Testis (tissue), 2 donors: ENCODE measurements at regions not wholly inside any gene's neighbourhood (a gene's known extent, or its start where the extent isn't known, plus 50 kb on each side); places are given as distances from the start of the nearest gene placed in this dataset.

Experiments used
- DNase-seq: peaks from one replicate; pipeline ENCODE4 v3.0.0-alpha.2; 2019
- H3K27ac ChIP-seq, 2 donors: fragments of 200-600 bp; sonication (generic); one replicate each; pipeline ENCODE4 v1.5.1; 2019
- H3K27me3 ChIP-seq: fragments of 200-600 bp; sonication (generic); one replicate; pipeline ENCODE4 v1.5.1; 2019
- H3K36me3 ChIP-seq: fragments of 200-600 bp; sonication (generic); one replicate; pipeline ENCODE4 v1.5.1; 2017; ENCODE audit warnings: low read depth; ENCODE audit errors: missing control alignments
- H3K4me1 ChIP-seq: fragments of 200-600 bp; sonication (generic); one replicate; pipeline ENCODE4 v1.5.1; 2019
- H3K4me3 ChIP-seq, 2 donors: fragments of 200-600 bp; sonication (generic); one replicate each; pipeline ENCODE4 v1.5.1; 2017 to 2019
- H3K9me3 ChIP-seq: fragments of 200-600 bp; sonication (generic); one replicate; pipeline ENCODE4 v1.5.1; 2017
- CTCF ChIP-seq, 3 experiments: fragments of 450-650 bp in 2 of 3; fragments of 200-600 bp in 1 of 3; sonication (generic) in 1 of 3; IDR thresholded peaks; one replicate each; pipeline ENCODE4 v1.5.1; 2016 to 2019; ENCODE audit warnings: antibody characterized with exemption in 3 of 3, mild to moderate bottlenecking in 2 of 3, moderate library complexity in 1 of 3
- POLR2A ChIP-seq: fragments of 450-650 bp; IDR thresholded peaks from one replicate; pipeline ENCODE4 v1.6.1; 2017; ENCODE audit warnings: antibody characterized with exemption, mild to moderate bottlenecking, moderate library complexity
- WGBS, 2 donors: methylation state at CpG; one replicate each; pipeline ENCODE4 v1.1.5; 2018; 5-methylcytosine and 5-hydroxymethylcytosine counted together
- intact Hi-C: fragments of 100-400 bp; cut with DNase I; formaldehyde crosslinking; loops from one replicate; pipeline ENCODE4 v1.15.1; 2023; ENCODE audit warnings: low total_unique reads

DNA sequence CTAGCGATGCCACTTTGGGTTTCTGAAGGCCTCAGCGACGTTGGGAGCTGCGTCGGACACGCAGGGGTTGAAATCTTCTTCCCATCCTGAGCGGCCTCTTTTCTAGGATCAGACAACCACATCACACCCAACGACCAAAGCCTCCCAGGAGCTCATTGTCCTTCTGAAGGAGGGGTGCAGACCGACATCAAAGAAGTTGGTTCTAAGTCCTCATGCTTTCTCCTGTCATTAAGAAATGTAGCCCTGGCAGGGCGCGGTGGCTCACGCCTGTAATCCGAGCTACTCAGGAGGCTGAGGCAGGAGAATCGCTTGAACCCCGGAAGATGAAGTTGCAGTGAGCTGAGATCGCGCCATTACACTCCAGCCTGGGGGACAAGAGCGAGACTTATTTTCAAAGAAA is 1681.9 kb downstream of the TP53TG3F start:
- Histone ChIP-seq H3K4me1 (no peaks in the 10 kb centered on the region), H3K36me3 (no peaks in the 10 kb centered on the region), H3K9me3 (no peaks in the 10 kb centered on the region), H3K27me3 (no peaks in the 10 kb centered on the region), H3K4me3 (peak overlapping the region in 1 of 2 donors; percentile 36), H3K27ac (no peak overlapping the region)
- TF ChIP-seq CTCF (IDR thresholded peaks at IDR 0.05) = no peak
- no peak for TF ChIP-seq POLR2A
- intact Hi-C loops = no loop called here
- DNase-seq = no peak
- 60 to 64% methylated on average over 18 of the region's 18 CpGs for WGBS, 2 donors

DNA sequence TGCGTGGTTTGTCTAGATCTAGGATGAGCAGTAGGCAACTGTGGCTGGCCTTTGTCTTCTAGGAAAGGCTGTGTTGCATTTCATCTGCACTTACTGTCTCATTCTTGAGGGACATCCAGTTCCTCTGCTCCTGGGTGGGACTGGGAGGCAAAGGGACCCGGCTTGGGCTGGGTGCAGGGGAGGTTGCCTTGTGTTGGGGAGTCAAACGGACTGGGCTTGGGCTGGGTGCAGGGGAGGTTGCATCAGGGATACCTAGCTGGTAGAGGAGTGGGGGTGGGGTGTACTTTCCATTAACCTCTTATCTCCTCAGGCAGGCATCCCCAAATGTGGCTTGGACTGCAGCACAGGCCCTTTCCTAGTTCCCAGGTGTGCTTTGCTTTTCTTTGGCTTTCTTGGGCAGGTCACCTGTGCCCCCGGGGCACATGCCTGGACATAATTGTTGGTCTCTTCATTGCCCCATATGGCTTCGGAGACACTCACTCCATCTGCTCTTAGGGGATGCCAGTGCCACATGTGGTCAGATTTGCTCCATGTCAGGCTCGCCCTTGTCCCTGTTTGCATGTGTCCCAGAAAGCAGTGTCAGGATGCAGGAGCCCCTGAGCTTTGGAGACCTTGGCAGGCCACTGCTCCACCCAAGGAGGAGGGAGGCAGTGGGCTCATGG is 1682.9 kb downstream of the TP53TG3F start:
- no peaks in the 10 kb centered on the region for H3K27me3 ChIP-seq
- DNase-seq = no peak
- WGBS, 2 donors = 45 to 60% methylated on average over 6 of the region's 6 CpGs
- H3K9me3 ChIP-seq = no peaks in the 10 kb centered on the region
- intact Hi-C loops = no loop called here
- H3K4me1 ChIP-seq = no peaks in the 10 kb centered on the region
- H3K27ac ChIP-seq = no peak overlapping the region
- no peak overlapping the region for H3K4me3 ChIP-seq
- no peaks in the 10 kb centered on the region for H3K36me3 ChIP-seq
- TF ChIP-seq CTCF (IDR thresholded peaks at IDR 0.05) (no peak), POLR2A (no peak)

DNA sequence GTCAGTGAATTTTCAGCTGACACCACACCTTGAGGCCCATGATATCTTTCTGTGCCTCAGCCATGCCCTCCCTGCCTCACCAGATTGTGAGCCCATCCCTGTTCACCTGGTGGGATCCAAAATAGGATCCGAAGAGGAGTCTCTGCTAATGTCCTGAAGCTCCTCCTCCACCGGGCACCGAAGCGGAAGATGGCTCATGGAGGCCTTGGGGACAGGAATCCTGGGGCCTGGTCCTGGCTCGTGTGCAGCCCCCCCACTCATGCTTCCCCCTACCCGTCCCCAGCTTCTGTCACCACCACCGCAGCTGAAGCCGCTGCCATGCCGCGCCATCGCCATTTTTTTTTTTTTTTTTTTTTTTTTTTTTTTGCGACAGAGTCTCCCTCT is 1683.4 kb downstream of the TP53TG3F start:
- no peaks in the 10 kb centered on the region for H3K36me3 ChIP-seq
- intact Hi-C loops = no loop called here
- no peak for DNase-seq
- TF ChIP-seq CTCF (IDR thresholded peaks at IDR 0.05) (no peak), POLR2A (no peak)
- 67 to 76% methylated on average over 11 to 12 of the region's 12 CpGs for WGBS, 2 donors
- no peaks in the 10 kb centered on the region for H3K4me1 ChIP-seq
- H3K27ac ChIP-seq = no peak overlapping the region
- no peak overlapping the region for H3K4me3 ChIP-seq
- no peaks in the 10 kb centered on the region for H3K27me3 ChIP-seq
- H3K9me3 ChIP-seq = no peaks in the 10 kb centered on the region

DNA sequence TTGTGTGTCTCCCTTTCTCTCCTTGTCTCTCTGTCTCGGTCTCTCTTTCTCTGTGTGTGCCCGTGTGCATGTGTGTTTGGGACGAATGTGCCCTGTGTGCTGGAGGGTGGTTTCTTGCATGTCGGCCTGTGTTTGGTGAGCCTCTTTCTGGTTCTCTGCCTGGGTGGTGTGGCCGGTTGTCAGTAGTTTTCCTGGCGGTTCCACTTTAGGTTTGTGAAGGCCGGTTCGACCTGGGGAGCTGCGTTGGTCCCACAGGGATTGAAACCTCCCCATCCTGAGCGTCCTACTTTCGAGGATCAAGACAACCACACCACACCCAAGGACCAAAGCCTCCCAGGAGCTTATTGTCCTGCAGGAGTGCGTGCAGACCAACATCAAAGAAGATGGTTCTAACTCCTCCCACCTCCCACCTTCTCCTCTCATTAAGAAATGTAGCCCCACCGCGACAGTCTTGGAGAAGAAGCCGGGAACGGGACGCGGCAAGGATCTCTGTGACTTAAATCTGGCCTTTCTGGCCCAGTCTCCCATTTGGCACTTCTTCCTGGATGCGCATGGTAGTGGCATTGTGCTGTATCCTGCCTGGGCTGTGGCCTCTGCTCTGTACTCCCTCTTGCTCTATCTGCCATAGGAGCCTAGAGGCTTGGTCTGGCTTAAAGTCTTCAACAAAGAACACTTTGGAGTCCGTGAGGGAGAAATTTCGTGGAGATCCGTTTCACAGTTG is 1685.0 kb downstream of the TP53TG3F start:
- DNase-seq = no peak
- no peaks in the 10 kb centered on the region for H3K4me1 ChIP-seq
- 56 to 67% methylated on average over 22 of the region's 22 CpGs for WGBS, 2 donors
- H3K27ac ChIP-seq = no peak overlapping the region
- H3K4me3 ChIP-seq = peak overlapping the region in 1 of 2 donors; percentile 49
- no peaks in the 10 kb centered on the region for H3K36me3 ChIP-seq
- intact Hi-C loops = no loop called here
- TF ChIP-seq POLR2A = no peak
- H3K27me3 ChIP-seq = no peaks in the 10 kb centered on the region
- no peaks in the 10 kb centered on the region for H3K9me3 ChIP-seq

DNA sequence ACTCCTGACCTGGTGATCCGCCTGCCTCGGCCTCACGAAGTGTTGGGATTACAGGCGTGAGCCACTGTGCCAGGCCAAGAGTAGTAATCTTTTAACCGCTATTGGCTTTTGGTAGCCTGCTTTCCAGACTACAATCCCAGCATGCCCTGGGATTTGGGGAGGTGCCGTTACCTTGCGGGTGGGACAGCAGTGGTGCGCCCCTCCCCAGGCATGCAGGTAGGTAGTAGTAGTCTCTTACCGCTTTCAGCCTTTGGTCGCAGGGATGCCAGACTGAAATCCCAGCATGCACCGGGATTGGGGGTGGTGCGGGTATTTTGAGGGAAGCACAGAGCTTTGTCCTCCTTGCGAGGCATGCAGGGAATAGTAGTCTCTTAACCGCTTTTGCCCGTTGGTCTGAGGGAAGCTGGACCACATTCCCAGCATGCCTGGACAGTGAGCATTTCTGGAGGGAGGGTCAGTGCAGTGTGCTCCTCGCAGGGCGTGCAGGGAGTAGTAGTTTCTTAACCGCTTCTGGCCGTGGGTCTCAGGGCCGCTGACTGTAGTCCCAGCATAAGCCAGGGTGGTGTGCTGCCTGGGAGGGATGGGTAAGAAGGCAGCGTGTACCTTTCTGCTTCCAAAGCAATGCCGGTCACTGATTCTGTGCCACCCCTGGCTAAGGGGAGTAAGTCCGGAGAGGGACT is 1686.8 kb downstream of the TP53TG3F start:
- Histone ChIP-seq H3K27me3 (no peaks in the 10 kb centered on the region), H3K36me3 (no peaks in the 10 kb centered on the region), H3K27ac (no peak overlapping the region), H3K4me1 (no peaks in the 10 kb centered on the region), H3K9me3 (no peaks in the 10 kb centered on the region), H3K4me3 (peak overlapping the region in 1 of 2 donors; percentile 26)
- TF ChIP-seq POLR2A = no peak
- no peak for TF ChIP-seq CTCF (IDR thresholded peaks at IDR 0.05)
- DNase-seq = no peak
- intact Hi-C loops = no loop called here
- WGBS, 2 donors = 48 to 63% methylated on average over 20 to 23 of the region's 23 CpGs
